NCI-H187 (cell line): ENCODE measurements at regions not wholly inside any gene's neighbourhood (a gene's known extent, or its start where the extent isn't known, plus 50 kb on each side); places are given as distances from the start of the nearest gene placed in this dataset.
"Not testable (repeated sequence)": the region's sequence is repeated elsewhere in the genome, so short reads cannot be mapped to it uniquely, and the experiment has no call there.

Experiments
- DNase-seq, 2 experiments: peaks; one replicate each; lab custom pipeline; 2025; lab: John Stamatoyannopoulos, UW

- no peak for DNase-seq
Observed at GRCh38 chr4:124105212-124105611, 607.3 kb downstream of the ANKRD50 start.

- no peak for DNase-seq
Observed at GRCh38 chr4:124111411-124111810, 601.1 kb downstream of the ANKRD50 start.

DNA sequence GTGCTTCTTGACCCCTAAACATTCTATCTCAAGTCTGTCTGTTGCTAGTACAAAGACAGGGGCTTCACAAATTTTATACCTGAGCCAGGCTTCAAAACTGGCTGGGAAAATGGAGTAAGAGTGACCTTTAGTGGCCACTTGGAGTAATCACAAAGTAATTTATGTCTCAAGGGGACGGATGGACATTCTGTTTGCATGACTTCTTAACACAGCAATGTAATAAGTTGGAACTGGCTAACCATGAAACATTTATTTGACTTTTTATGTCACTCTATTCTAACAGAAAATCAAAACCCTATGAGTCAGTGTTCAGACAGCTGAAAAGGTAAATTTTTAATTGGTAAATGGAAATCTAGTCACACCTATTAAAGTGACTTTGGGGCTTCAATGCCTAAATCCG, 600.6 kb downstream of the ANKRD50 start:
- DNase-seq = no peak

DNA sequence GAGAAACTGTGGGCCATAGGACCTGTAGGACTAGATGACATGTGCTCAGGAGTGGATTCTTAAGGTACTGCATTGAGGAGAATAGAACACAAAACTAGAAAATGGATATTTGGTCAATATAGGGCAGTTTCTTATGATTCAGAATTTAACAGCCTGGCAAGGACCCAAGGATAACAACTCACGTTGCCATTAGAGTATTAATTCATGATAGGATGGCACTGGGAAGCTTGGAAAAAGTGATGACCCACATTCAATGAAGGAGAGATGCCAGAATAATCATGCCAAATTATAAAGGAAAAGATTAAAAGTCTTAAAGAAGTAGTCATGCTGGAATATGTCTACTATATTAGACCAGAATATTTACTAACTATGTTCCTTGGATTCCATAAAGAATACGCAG, 594.5 kb downstream of the ANKRD50 start:
- DNase-seq = no peak

DNA sequence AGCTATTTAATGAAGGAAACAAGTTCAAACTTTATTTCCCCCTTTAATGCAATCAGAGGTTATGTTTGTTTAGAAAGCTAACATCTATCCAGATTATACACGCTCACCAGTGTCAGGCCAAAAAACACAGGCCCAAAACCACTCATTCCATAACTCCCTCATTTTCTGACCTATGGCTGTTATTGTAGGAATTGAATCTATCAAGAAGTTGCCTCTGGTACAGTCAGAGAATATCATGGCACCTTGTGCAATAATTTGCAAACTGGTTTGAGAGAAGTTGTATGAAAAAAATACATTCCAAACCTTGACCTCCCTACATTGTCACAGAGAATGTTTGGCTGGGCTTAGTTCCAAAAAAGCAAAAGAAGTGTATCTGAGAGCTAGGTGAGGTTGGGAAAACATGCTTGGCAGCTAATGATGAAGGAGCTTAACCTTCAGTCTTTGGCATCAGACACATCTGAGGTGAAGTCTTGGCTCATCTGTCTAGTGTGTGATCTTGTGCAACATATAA, 591.0 kb downstream of the ANKRD50 start:
- DNase-seq = no peak

DNA sequence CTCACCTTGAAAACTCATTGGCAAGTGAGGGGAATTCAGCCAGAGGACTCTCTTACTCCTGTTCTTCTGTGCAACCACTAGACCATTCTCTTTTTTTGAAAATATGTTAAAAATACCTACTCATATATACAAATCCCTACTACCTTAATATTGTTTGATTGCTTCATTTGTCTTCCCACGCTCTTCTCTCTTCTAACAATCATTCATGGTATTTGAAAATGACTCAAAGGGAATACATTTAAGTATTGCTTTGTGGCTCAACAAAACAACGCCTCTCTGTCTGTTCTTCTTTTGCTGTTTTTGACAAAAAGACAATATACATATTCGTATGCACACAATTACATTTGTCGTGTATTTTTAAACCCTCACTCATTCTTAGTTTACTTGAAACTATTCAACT, 589.4 kb downstream of the ANKRD50 start:
- no peak for DNase-seq

DNA sequence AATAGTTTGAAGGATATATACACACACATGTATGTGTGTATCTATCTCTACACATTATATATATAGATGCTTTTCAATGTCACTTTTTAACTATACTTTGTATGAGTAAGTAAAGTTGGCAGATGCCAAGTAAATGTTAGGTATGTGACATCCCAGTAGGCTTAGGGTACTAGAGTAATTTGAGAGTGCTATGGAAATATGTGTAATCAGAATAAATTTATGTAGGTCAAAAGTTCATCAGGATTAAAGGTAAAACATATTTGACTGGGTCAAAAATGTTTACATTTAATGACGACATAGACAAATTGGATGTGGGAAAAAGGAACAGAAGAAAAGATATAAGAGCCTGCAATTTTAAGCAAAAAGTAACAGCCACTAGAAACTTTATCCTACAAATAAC, 588.8 kb downstream of the ANKRD50 start:
- DNase-seq = no peak

GRCh38 chr4:124131324-124131723, 581.2 kb downstream of the ANKRD50 start:
- not testable (repeated sequence) for DNase-seq

- DNase-seq = no peak
Observed at GRCh38 chr4:124132161-124132560, 580.4 kb downstream of the ANKRD50 start.

GRCh38 chr4:124133753-124134152, 578.8 kb downstream of the ANKRD50 start:
- no peak for DNase-seq

- DNase-seq = no peak
Observed at GRCh38 chr4:124135409-124135813, 577.1 kb downstream of the ANKRD50 start.

- DNase-seq = no peak
Observed at GRCh38 chr4:124139044-124139443, 573.5 kb downstream of the ANKRD50 start.

DNA sequence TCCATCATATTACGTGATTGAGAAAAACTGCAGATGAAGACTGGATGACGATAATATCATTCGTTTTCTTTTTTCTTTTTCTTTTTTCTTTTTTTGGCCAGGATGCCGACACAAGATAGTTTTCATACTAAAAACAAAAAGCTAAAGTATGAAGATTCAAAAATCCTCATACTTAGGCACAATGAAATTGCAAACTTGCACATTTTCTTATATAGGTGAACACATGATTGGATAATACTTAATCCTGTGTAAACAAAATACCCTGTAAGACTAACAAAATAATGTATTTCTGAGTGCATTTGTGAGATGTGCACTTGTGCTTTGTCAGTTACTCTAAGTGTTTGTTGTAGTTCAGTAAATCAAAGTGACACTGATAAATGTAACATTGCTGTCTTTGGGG, 568.9 kb downstream of the ANKRD50 start:
- DNase-seq = no peak

- no peak for DNase-seq
Observed at GRCh38 chr4:124144238-124144654, 568.3 kb downstream of the ANKRD50 start.

DNA sequence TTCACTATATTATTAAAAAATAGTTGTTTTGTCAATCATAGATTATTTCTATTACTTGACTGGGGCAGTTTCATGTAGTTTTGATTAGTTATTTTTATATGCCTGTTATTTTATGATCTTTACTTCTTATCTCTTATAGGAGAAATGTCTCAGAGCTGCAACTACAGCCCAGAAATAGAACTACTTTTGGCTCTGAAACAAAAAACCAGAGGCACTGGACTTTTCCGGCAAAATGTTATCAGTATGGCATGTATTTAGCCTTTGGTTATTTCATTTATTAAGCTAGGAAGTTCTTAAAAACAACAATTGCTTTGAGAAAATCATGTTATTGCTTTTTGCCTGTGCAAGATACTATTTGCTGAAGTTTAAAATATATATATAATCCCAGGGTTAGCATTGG, 566.5 kb downstream of the ANKRD50 start:
- no peak for DNase-seq

DNA sequence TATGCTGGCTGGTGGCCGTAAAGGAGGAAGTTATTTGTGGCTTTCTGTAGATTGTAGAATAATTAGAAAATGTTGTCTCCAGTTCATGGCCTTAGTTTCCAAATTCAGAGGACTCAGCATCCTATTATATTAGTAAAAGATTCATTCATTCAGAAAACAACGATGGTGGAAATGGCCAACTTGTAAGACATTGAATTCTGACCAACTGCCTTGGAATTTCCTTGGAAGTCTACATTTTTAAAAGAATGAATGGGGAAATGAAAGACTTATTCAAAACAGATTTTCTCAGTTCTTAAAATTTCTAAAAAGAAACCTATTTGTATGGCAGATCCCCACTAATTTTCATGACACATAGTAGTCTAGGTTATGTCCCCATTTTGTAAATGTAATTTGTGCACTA, 561.5 kb downstream of the ANKRD50 start:
- no peak for DNase-seq

GRCh38 chr4:124152132-124152531, 560.4 kb downstream of the ANKRD50 start:
- no peak for DNase-seq

DNA sequence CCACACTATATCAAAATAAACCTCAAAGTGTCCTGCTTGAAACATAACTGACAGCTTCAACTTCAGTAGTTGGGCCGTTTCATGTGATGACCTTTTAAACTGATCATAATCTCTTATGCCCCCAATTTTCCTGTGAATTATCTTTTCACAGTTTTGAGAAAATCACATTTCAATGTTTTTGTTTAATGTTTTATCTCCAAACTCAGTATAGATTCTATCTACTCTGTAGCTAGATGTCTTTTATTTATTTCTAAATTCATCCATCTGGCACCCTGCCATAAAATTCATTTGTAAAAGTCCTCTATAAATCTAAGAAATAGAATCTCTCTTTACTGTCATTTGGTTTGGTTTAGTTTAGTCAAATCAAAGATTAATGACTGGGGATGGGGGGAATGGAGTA, 557.3 kb downstream of the ANKRD50 start:
- no peak for DNase-seq

- no peak for DNase-seq
Observed at GRCh38 chr4:124157396-124158083, 555.0 kb downstream of the ANKRD50 start.

- DNase-seq = no peak
Observed at GRCh38 chr4:124163401-124163800, 549.1 kb downstream of the ANKRD50 start.

GRCh38 chr4:124167602-124168001, 544.9 kb downstream of the ANKRD50 start:
- DNase-seq = no peak

- not testable (repeated sequence) for DNase-seq
Observed at GRCh38 chr4:124169524-124169923, 543.0 kb downstream of the ANKRD50 start.

DNA sequence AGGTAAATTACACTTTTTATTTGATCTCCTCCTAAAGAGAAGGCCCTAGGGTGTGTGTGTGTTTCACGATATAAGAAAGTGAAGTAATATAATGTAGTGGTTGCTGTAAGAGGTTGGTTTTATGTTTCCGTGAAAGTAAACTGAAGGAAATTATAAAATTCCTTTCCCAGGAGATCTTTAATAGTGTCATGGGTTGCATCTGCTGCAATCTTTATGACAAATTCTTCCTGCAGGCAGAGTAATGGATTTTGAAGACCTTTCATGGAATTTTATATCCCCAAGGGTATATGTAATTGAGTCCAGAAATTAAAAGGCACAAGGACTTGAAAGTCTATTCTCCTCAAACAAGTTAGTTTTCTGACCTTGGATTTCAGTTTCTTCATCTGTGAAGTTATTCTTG, 538.6 kb downstream of the ANKRD50 start:
- no peak for DNase-seq
